H1 (cell line): ENCODE measurements at regions not wholly inside any gene's neighbourhood (a gene's known extent, or its start where the extent isn't known, plus 50 kb on each side); places are given as distances from the start of the nearest gene placed in this dataset.

Experiments
- CTCF ChIA-PET: fragments of 300-600 bp; sonication (Branson Sonifier 250); formaldehyde crosslinking; loops from one replicate; lab custom pipeline; 2021; ENCODE audit not compliant: partially characterized antibody; lab: Charles Lee
- POLR2A ChIA-PET: fragments of 300-600 bp; sonication (Branson Sonifier 250); formaldehyde crosslinking; loops from one replicate; lab custom pipeline; 2021; ENCODE audit warnings: inconsistent platforms; ENCODE audit not compliant: partially characterized antibody; lab: Charles Lee
- DNase-seq, 2 experiments: peaks; one replicate each; pipeline versions ENCODE4 v3.0.0 to v3.0.0-alpha.2; 2010 to 2022; ENCODE audit warnings: low spot score in 2 of 2, low read depth in 1 of 2, mixed read lengths in 1 of 2
- FAIRE-seq: peaks from 2 replicates; lab custom pipeline; 2011; peaks lifted over from hg19 to GRCh38; lab: Jason Lieb, UNC
- H2AFZ ChIP-seq: 2 replicates; pipeline ENCODE4 v1.8.1; 2012; ENCODE audit warnings: low read length, inconsistent platforms
- H2AK5ac ChIP-seq: 2 replicates; pipeline ENCODE4 v1.6.1; 2013; ENCODE audit warnings: low read depth, low read length
- H2BK120ac ChIP-seq: replicated peaks from 2 replicates; pipeline ENCODE3; 2013; ENCODE audit warnings: low read depth, low read length, inconsistent platforms
- H2BK12ac ChIP-seq: 2 replicates; pipeline ENCODE4 v1.6.1; 2013; ENCODE audit warnings: low read depth, low read length
- H2BK15ac ChIP-seq: 2 replicates; pipeline ENCODE4 v1.6.1; 2013; ENCODE audit warnings: low read length
- H2BK20ac ChIP-seq: 2 replicates; pipeline ENCODE4 v1.6.1; 2013; ENCODE audit warnings: low read length
- H2BK5ac ChIP-seq: 2 replicates; pipeline ENCODE4 v1.6.1; 2013; ENCODE audit warnings: low read depth, low read length
- H3K14ac ChIP-seq: 2 replicates; pipeline ENCODE4 v1.6.1; 2013; ENCODE audit warnings: inconsistent platforms; ENCODE audit not compliant: insufficient read length
- H3K18ac ChIP-seq: 2 replicates; pipeline ENCODE4 v1.6.1; 2013; ENCODE audit warnings: low read length; ENCODE audit errors: extremely low read depth
- H3K23ac ChIP-seq: 2 replicates; pipeline ENCODE4 v1.6.1; 2013; ENCODE audit warnings: inconsistent platforms; ENCODE audit not compliant: insufficient read length
- H3K23me2 ChIP-seq: 2 replicates; pipeline ENCODE4 v1.6.1; 2013; ENCODE audit warnings: low read depth, low read length
- H3K27ac ChIP-seq: 2 replicates; pipeline ENCODE4 v1.6.1; 2011; ENCODE audit warnings: low read depth, low read length, inconsistent platforms
- H3K27me3 ChIP-seq, 4 experiments: replicated peaks in 1 of 4; 1 replicate in 1 of 4; 2 replicates in 3 of 4; pipeline versions ENCODE4 v1.6.1 to v1.8.1; 2011 to 2013; ENCODE audit warnings: low read length in 3 of 4, mild to moderate bottlenecking in 3 of 4, inconsistent platforms in 2 of 4, mixed read lengths in 2 of 4, moderate library complexity in 1 of 4; ENCODE audit not compliant: control insufficient read depth in 3 of 4, insufficient read depth in 3 of 4; ENCODE audit errors: extremely low read depth in 1 of 4
- H3K36me3 ChIP-seq, 4 experiments: 2 replicates each; pipeline versions ENCODE4 v1.6.1 to v1.8.1; 2011 to 2013; ENCODE audit warnings: mild to moderate bottlenecking in 4 of 4, low read length in 3 of 4, moderate library complexity in 2 of 4, control low read depth in 1 of 4, inconsistent platforms in 1 of 4; ENCODE audit not compliant: insufficient read depth in 4 of 4, control insufficient read depth in 2 of 4
- H3K4ac ChIP-seq: replicated peaks from 2 replicates; pipeline ENCODE3; 2013; ENCODE audit warnings: low read length, low read depth, mixed read lengths, inconsistent platforms; ENCODE audit not compliant: insufficient read length
- H3K4me1 ChIP-seq, 4 experiments: replicated peaks in 1 of 4; 1 replicate in 1 of 4; 2 replicates in 3 of 4; pipeline versions ENCODE4 v1.6.1 to v1.8.1; 2011 to 2013; ENCODE audit warnings: low read length in 3 of 4, inconsistent platforms in 2 of 4, mixed read lengths in 1 of 4; ENCODE audit not compliant: insufficient read depth in 4 of 4, control insufficient read depth in 3 of 4
- H3K4me2 ChIP-seq, 2 experiments: 2 replicates each; pipeline versions ENCODE4 v1.6.1 to v1.8.1; 2011 to 2013; ENCODE audit warnings: low read depth in 2 of 2, low read length in 2 of 2, control low read depth in 1 of 2, inconsistent platforms in 1 of 2, mild to moderate bottlenecking in 1 of 2; ENCODE audit not compliant: insufficient read depth in 1 of 2
- H3K4me3 ChIP-seq, 4 experiments: fragments of 200-600, 300-600 bp in 1 of 4; sonication (generic), shearing (Covaris generic), sonication (Bioruptor Twin) in 1 of 4; 2 replicates each; pipeline versions ENCODE4 v1.5.1 to v1.8.1; 2011 to 2016; ENCODE audit warnings: low read length in 4 of 4, low read depth in 3 of 4, control low read depth in 2 of 4, inconsistent platforms in 2 of 4, mild to moderate bottlenecking in 2 of 4, mixed read lengths in 1 of 4, moderate library complexity in 1 of 4; ENCODE audit not compliant: insufficient read depth in 2 of 4; ENCODE audit errors: extremely low read depth in 1 of 4
- H3K56ac ChIP-seq: replicated peaks from 2 replicates; pipeline ENCODE3; 2013; ENCODE audit warnings: low read depth, mild to moderate bottlenecking, mixed read lengths, low read length, inconsistent platforms; ENCODE audit not compliant: insufficient read length
- H3K79me1 ChIP-seq: 2 replicates; pipeline ENCODE4 v1.6.1; 2013; ENCODE audit warnings: low read depth, low read length, control low read depth
- H3K79me2 ChIP-seq, 2 experiments: 2 replicates each; pipeline versions ENCODE4 v1.6.1 to v1.8.1; 2012 to 2013; ENCODE audit warnings: low read length in 2 of 2, mild to moderate bottlenecking in 2 of 2, inconsistent platforms in 1 of 2; ENCODE audit not compliant: insufficient read depth in 2 of 2, control insufficient read depth in 1 of 2
- H3K9ac ChIP-seq, 4 experiments: replicated peaks in 1 of 4; 1 replicate in 1 of 4; 2 replicates in 3 of 4; pipeline versions ENCODE4 v1.6.1 to v1.8.1; 2011 to 2013; ENCODE audit warnings: low read depth in 3 of 4, low read length in 3 of 4, control low read depth in 2 of 4, mild to moderate bottlenecking in 2 of 4, moderate library complexity in 2 of 4, inconsistent platforms in 1 of 4; ENCODE audit errors: extremely low read depth in 1 of 4
- H3K9me3 ChIP-seq, 2 experiments: 2 replicates each; pipeline versions ENCODE4 v1.6.1 to v1.8.1; 2012 to 2013; ENCODE audit warnings: mild to moderate bottlenecking in 2 of 2, moderate library complexity in 2 of 2, control low read depth in 1 of 2, inconsistent platforms in 1 of 2, low read depth in 1 of 2, low read length in 1 of 2, mixed read lengths in 1 of 2; ENCODE audit not compliant: insufficient read depth in 2 of 2
- H4K20me1 ChIP-seq, 2 experiments: replicated peaks in 1 of 2; 2 replicates each; pipeline versions ENCODE3 to v1.8.1; 2011 to 2013; ENCODE audit warnings: inconsistent platforms in 2 of 2, low read length in 2 of 2, mild to moderate bottlenecking in 1 of 2; ENCODE audit not compliant: insufficient read depth in 2 of 2, control insufficient read depth in 1 of 2
- H4K5ac ChIP-seq: 2 replicates; pipeline ENCODE4 v1.6.1; 2013; ENCODE audit warnings: low read length, low read depth, mixed read lengths, inconsistent platforms; ENCODE audit not compliant: insufficient read length
- H4K8ac ChIP-seq: 2 replicates; pipeline ENCODE4 v1.8.0; 2013; ENCODE audit warnings: mild to moderate bottlenecking, moderate library complexity, low read length, inconsistent platforms; ENCODE audit not compliant: insufficient read depth; ENCODE audit errors: extremely low read depth
- H4K91ac ChIP-seq: replicated peaks from 2 replicates; pipeline ENCODE3; 2013; ENCODE audit warnings: low read length, mixed read lengths, inconsistent platforms; ENCODE audit not compliant: insufficient read length
- BCL11A ChIP-seq, 2 experiments: IDR thresholded peaks; one replicate each; pipeline ENCODE4 v1.6.1; 2011; ENCODE audit warnings: low read depth in 2 of 2, low read length in 2 of 2, mild to moderate bottlenecking in 2 of 2
- CBX8 ChIP-seq: fragments of 300-800, 300-1000 bp; sonication (generic); IDR thresholded peaks from 2 replicates; pipeline ENCODE4 v1.7.1; 2016; ENCODE audit warnings: low read depth, low read length, borderline replicate concordance
- HDAC2 ChIP-seq, 2 experiments: fragments of 300-600 bp in 1 of 2; sonication (generic) in 1 of 2; IDR thresholded peaks; 2 replicates each; pipeline ENCODE4 v1.6.1; 2011 to 2012; ENCODE audit warnings: low read depth in 2 of 2, low read length in 2 of 2, mild to moderate bottlenecking in 2 of 2, moderate library complexity in 2 of 2, borderline replicate concordance in 1 of 2, inconsistent platforms in 1 of 2
- HDAC6 ChIP-seq: IDR thresholded peaks from one replicate; pipeline ENCODE4 v1.7.1; 2012; ENCODE audit warnings: low read depth, mild to moderate bottlenecking, inconsistent platforms, low read length, moderate library complexity
- KDM1A ChIP-seq: fragments of 200-600, 300-600 bp; sonication (generic); IDR thresholded peaks from 2 replicates; pipeline ENCODE4 v1.7.1; 2016; ENCODE audit warnings: mild to moderate bottlenecking, low read length, borderline replicate concordance
- KDM4A ChIP-seq: IDR thresholded peaks from one replicate; pipeline ENCODE4 v1.7.1; 2012; ENCODE audit warnings: low read depth, mild to moderate bottlenecking, moderate library complexity, low read length, inconsistent platforms; ENCODE audit not compliant: severe bottlenecking
- NANOG ChIP-seq: IDR thresholded peaks from 2 replicates; pipeline ENCODE4 v1.6.1; 2011; ENCODE audit warnings: low read length, low read depth, mild to moderate bottlenecking, inconsistent platforms; ENCODE audit not compliant: insufficient read depth, poor library complexity, severe bottlenecking
- SP1 ChIP-seq: IDR thresholded peaks from 2 replicates; pipeline ENCODE4 v1.6.1; 2011; ENCODE audit warnings: low read depth, low read length
- SRF ChIP-seq: IDR thresholded peaks from 2 replicates; pipeline ENCODE4 v1.6.1; 2011; ENCODE audit warnings: mild to moderate bottlenecking, low read depth, low read length, moderate library complexity
- TBP ChIP-seq: IDR thresholded peaks from 2 replicates; pipeline ENCODE4 v1.6.1; 2011; ENCODE audit warnings: low read depth, low read length, improper control_type of control experiment
- WGBS, 2 experiments: shearing (Covaris generic) in 1 of 2; methylation state at CpG; one replicate each; pipeline versions ENCODE4 v1.1.6 to v1.1.7; 2013 to 2015; ENCODE audit warnings: low lambda C conversion rate in 2 of 2, mixed read lengths in 2 of 2, inconsistent platforms in 1 of 2, low coverage in 1 of 2, missing lambda C conversion rate in 1 of 2; ENCODE audit not compliant: insufficient replicate concordance in 2 of 2, insufficient coverage in 1 of 2, insufficient read length in 1 of 2; ENCODE audit errors: extremely low coverage in 1 of 2, missing lambda C conversion rate in 1 of 2; 5-methylcytosine and 5-hydroxymethylcytosine counted together
- TF ChIP-seq, protein P1 (sequence below): IDR thresholded peaks from 2 replicates; pipeline ENCODE4 v1.6.1; 2012; ENCODE audit warnings: inconsistent platforms
- TF ChIP-seq, protein P2 (sequence below): IDR thresholded peaks from 2 replicates; pipeline ENCODE4 v1.6.1; 2011; ENCODE audit warnings: low read length, improper control_type of control experiment

DNA sequence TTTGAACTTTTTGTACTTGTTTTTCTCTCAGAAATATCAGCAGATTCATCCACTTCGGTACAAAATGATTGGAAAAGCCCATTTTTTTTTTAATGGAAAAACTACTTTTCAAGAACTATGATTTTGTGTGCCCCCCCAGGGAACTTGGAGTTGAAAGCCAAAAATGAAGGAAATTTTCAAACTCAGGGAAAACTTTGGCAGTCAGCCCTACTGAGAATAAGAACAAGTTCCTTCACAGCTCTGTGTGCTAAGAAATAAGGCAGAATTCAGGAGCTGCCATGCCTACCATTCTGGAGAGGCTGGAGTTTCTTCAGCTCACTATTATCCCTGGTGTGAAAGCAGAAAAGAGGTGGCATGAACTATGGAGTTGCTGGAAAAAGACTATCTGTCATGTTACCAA, 226.0 kb upstream of the SLC35G4 start:
- H2BK20ac ChIP-seq, result no peak overlapping the region
- H3K23me2 ChIP-seq, result no peaks in the 10 kb centered on the region
- H2BK15ac ChIP-seq, result no peak overlapping the region
- no peak overlapping the region for H3K4me2 ChIP-seq
- H4K8ac ChIP-seq, result no peak overlapping the region
- no peaks in the 10 kb centered on the region for H3K9me3 ChIP-seq
- H3K18ac ChIP-seq, result no peak overlapping the region
- POLR2A ChIA-PET, result no interaction called here
- no peak overlapping the region for H2BK120ac ChIP-seq
- H3K4ac ChIP-seq, result no peak overlapping the region
- no peaks in the 10 kb centered on the region for H3K79me1 ChIP-seq
- no peak for DNase-seq
- H3K14ac ChIP-seq, result no peak overlapping the region
- H4K5ac ChIP-seq, result no peak overlapping the region
- H2BK5ac ChIP-seq, result no peak overlapping the region
- H3K27me3 ChIP-seq, result no peaks in the 10 kb centered on the region
- no peaks in the 10 kb centered on the region for H3K79me2 ChIP-seq
- no peak overlapping the region for H3K9ac ChIP-seq
- no peak overlapping the region for H2AFZ ChIP-seq
- no peaks in the 10 kb centered on the region for H3K36me3 ChIP-seq
- H4K91ac ChIP-seq, result no peak overlapping the region
- H2BK12ac ChIP-seq, result no peak overlapping the region
- no peak overlapping the region for H3K27ac ChIP-seq
- CTCF ChIA-PET, result no interaction called here
- no peaks in the 10 kb centered on the region for H4K20me1 ChIP-seq
- H3K4me1 ChIP-seq, result no peaks in the 10 kb centered on the region
- H3K23ac ChIP-seq, result no peak overlapping the region
- H3K4me3 ChIP-seq, result no peak overlapping the region
- H3K56ac ChIP-seq, result no peak overlapping the region
- no peak overlapping the region for H2AK5ac ChIP-seq
- no peak for FAIRE-seq
- 0% methylated on average over 1 of the region's 1 CpG; no CpG with 5 or more reads in 1 of the 2 experiments for WGBS, 2 experiments
- TF ChIP-seq SRF, result no peak
- TF ChIP-seq, protein P1, sequence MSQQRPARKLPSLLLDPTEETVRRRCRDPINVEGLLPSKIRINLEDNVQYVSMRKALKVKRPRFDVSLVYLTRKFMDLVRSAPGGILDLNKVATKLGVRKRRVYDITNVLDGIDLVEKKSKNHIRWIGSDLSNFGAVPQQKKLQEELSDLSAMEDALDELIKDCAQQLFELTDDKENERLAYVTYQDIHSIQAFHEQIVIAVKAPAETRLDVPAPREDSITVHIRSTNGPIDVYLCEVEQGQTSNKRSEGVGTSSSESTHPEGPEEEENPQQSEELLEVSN, result no peak
- TF ChIP-seq, protein P2, sequence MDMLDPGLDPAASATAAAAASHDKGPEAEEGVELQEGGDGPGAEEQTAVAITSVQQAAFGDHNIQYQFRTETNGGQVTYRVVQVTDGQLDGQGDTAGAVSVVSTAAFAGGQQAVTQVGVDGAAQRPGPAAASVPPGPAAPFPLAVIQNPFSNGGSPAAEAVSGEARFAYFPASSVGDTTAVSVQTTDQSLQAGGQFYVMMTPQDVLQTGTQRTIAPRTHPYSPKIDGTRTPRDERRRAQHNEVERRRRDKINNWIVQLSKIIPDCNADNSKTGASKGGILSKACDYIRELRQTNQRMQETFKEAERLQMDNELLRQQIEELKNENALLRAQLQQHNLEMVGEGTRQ, result no peak
- no peak for TF ChIP-seq NANOG
- TF ChIP-seq CBX8, result no peak
- TF ChIP-seq BCL11A (IDR thresholded peaks at IDR 0.05; ENCODE audit: low read depth in 2 of 2, low read length in 2 of 2), result no peak
- no peak for TF ChIP-seq HDAC6
- TF ChIP-seq HDAC2 (IDR thresholded peaks at IDR 0.05; ENCODE audit: borderline replicate concordance in 1 of 2, low read depth in 2 of 2, low read length in 2 of 2), result no peak
- no peak for TF ChIP-seq SP1
- TF ChIP-seq KDM4A, result no peak
- no peak for TF ChIP-seq TBP
- TF ChIP-seq KDM1A, result no peak
